ENCODE measurements at regions not wholly inside any gene's neighbourhood (a gene's known extent, or its start where the extent isn't known, plus 50 kb on each side); places are given as distances from the start of the nearest gene placed in this dataset.

- TF ChIP-seq CTCF (IDR thresholded peaks at IDR 0.05) (no peak), POLR2AphosphoS5 (IDR thresholded peaks at IDR 0.05) (no peak), EP300 (IDR thresholded peaks at IDR 0.05) (no peak)
Measured at GRCh38 chr5:90136952-90137528, 272.5 kb downstream of the CETN3 start.
